Trophoblast cell (in vitro differentiated cells and primary cell): ENCODE measurements at regions not wholly inside any gene's neighbourhood (a gene's known extent, or its start where the extent isn't known, plus 50 kb on each side); places are given as distances from the start of the nearest gene placed in this dataset.
"Not testable (repeated sequence)": the region's sequence is repeated elsewhere in the genome, so short reads cannot be mapped to it uniquely, and the experiment has no call there.

Experiments
- DNase-seq, 2 donors: peaks; one replicate each; pipeline ENCODE4 v3.0.0-alpha.2; 2016
- H2AFZ ChIP-seq: 2 replicates; pipeline ENCODE4 v1.6.1; 2013; ENCODE audit warnings: low read length, moderate library complexity, mild to moderate bottlenecking; ENCODE audit not compliant: insufficient read depth, poor library complexity
- H2AK5ac ChIP-seq: 2 replicates; pipeline ENCODE4 v1.6.1; 2013; ENCODE audit warnings: mild to moderate bottlenecking, low read length
- H2BK120ac ChIP-seq: 2 replicates; pipeline ENCODE4 v1.6.1; 2013; ENCODE audit warnings: low read length, mild to moderate bottlenecking, moderate library complexity; ENCODE audit not compliant: insufficient read depth, poor library complexity
- H2BK12ac ChIP-seq: 2 replicates; pipeline ENCODE4 v1.6.1; 2013; ENCODE audit warnings: mild to moderate bottlenecking, low read length, moderate library complexity
- H2BK5ac ChIP-seq: 2 replicates; pipeline ENCODE4 v1.6.1; 2013; ENCODE audit warnings: low read length, low read depth, moderate library complexity, mild to moderate bottlenecking; ENCODE audit not compliant: poor library complexity
- H3K14ac ChIP-seq: 2 replicates; pipeline ENCODE4 v1.6.1; 2013; ENCODE audit warnings: mild to moderate bottlenecking, low read length
- H3K18ac ChIP-seq: 2 replicates; pipeline ENCODE4 v1.6.1; 2013; ENCODE audit warnings: mild to moderate bottlenecking, low read length
- H3K23ac ChIP-seq: 2 replicates; pipeline ENCODE4 v1.6.1; 2013; ENCODE audit warnings: low read length
- H3K27ac ChIP-seq: 2 replicates; pipeline ENCODE4 v1.5.1; 2013; ENCODE audit warnings: low read depth, mild to moderate bottlenecking, inconsistent platforms, low read length, moderate library complexity
- H3K27me3 ChIP-seq: 2 replicates; pipeline ENCODE4 v1.6.1; 2013; ENCODE audit warnings: inconsistent platforms, mild to moderate bottlenecking, low read length, moderate library complexity; ENCODE audit not compliant: insufficient read depth
- H3K36me3 ChIP-seq, 2 experiments: 1 replicate in 1 of 2; 2 replicates in 1 of 2; pipeline ENCODE4 v1.6.1; 2013; ENCODE audit warnings: low read length in 2 of 2, mild to moderate bottlenecking in 2 of 2, moderate library complexity in 1 of 2; ENCODE audit not compliant: insufficient read depth in 2 of 2, control insufficient read depth in 1 of 2
- H3K4ac ChIP-seq: 2 replicates; pipeline ENCODE4 v1.6.1; 2013; ENCODE audit warnings: low read depth, mild to moderate bottlenecking, low read length, moderate library complexity
- H3K4me1 ChIP-seq, 2 experiments: 1 replicate in 1 of 2; 2 replicates in 1 of 2; pipeline ENCODE4 v1.6.1; 2013; ENCODE audit warnings: low read length in 2 of 2, mild to moderate bottlenecking in 2 of 2, moderate library complexity in 1 of 2; ENCODE audit not compliant: insufficient read depth in 2 of 2, control insufficient read depth in 1 of 2
- H3K4me2 ChIP-seq: 2 replicates; pipeline ENCODE4 v1.6.1; 2013; ENCODE audit warnings: inconsistent platforms, mild to moderate bottlenecking, low read length, moderate library complexity
- H3K4me3 ChIP-seq: 2 replicates; pipeline ENCODE4 v1.5.1; 2013; ENCODE audit warnings: mild to moderate bottlenecking, low read depth, low read length, inconsistent platforms
- H3K79me1 ChIP-seq: one replicate; pipeline ENCODE4 v1.6.1; 2013; ENCODE audit warnings: low read length
- H3K79me2 ChIP-seq: 2 replicates; pipeline ENCODE4 v1.6.1; 2013; ENCODE audit warnings: low read length, mild to moderate bottlenecking; ENCODE audit not compliant: control insufficient read depth, insufficient read depth, poor library complexity
- H3K9ac ChIP-seq: 2 replicates; pipeline ENCODE4 v1.6.1; 2013; ENCODE audit warnings: mild to moderate bottlenecking, low read length
- H3K9me3 ChIP-seq: 2 replicates; pipeline ENCODE4 v1.6.1; 2013; ENCODE audit warnings: low read depth, mild to moderate bottlenecking, control low read depth, inconsistent platforms, low read length; ENCODE audit not compliant: insufficient read depth
- H4K12ac ChIP-seq: 2 replicates; pipeline ENCODE4 v1.6.1; 2013; ENCODE audit warnings: low read depth, mild to moderate bottlenecking, low read length, moderate library complexity
- H4K8ac ChIP-seq: 2 replicates; pipeline ENCODE4 v1.6.1; 2013; ENCODE audit warnings: low read depth, mild to moderate bottlenecking, low read length, moderate library complexity
- H4K91ac ChIP-seq: one replicate; pipeline ENCODE4 v1.6.1; 2013; ENCODE audit warnings: low read depth, mild to moderate bottlenecking, low read length, moderate library complexity
- WGBS: extraction: QIAGEN DNeasy Blood & Tissue Kit; methylation state at CpG from one replicate; pipeline ENCODE4 v1.1.7; 2013; ENCODE audit warnings: missing lambda C conversion rate; ENCODE audit not compliant: insufficient read length, insufficient coverage; ENCODE audit errors: extremely low coverage; 5-methylcytosine and 5-hydroxymethylcytosine counted together

DNA sequence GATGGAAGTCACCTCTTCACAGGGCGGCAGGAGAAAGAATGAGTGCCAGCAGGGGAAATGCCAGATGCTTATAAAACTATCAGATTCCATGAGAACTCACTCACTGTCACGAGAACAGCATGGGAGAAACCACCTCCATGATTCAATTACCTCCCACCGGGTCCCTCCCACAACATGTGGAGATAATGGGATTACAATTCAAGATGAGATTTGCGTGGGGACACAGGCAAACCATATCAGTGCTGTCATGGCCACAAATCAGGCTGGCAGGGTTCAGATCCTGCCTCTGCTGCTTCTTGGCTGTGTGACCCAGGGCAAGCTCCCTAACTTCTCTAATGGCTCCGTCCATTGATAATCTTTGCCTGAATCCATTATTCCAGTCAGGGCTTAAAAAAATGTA is 389.5 kb downstream of the NPHP4 start:
- H3K4me3 ChIP-seq, H3K4me1 ChIP-seq, DNase-seq, H3K9me3 ChIP-seq, H4K91ac ChIP-seq, H2AFZ ChIP-seq, H3K9ac ChIP-seq, H2BK120ac ChIP-seq, H3K79me1 ChIP-seq, H4K8ac ChIP-seq, H3K79me2 ChIP-seq, H3K36me3 ChIP-seq, H2BK12ac ChIP-seq, H2AK5ac ChIP-seq, H2BK5ac ChIP-seq, H3K23ac ChIP-seq, H3K4ac ChIP-seq, H3K27me3 ChIP-seq, H3K18ac ChIP-seq, H3K14ac ChIP-seq, H3K27ac ChIP-seq, H4K12ac ChIP-seq, H3K4me2 ChIP-seq: not testable (repeated sequence)
- no CpG with 5 or more reads among the region's 5 CpGs for WGBS

DNA sequence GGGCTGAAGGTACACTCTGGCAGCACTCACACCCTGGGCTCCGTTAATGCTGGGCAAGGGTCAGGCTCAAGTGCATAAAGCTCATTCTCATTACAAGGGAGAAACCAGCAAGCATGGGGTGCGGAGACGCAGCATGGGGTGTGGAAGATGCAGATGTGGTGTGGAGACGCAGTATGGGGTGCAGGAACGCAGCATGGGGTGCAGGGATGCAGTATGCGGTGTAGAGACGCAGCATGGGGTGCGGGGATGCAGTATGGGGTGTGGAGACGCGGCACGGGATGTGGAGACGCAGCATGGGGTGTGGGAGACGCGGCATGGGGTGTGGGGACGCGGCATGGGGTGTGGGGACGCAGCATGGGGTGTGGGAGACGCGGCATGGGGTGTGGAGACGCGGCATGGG is 390.7 kb downstream of the NPHP4 start:
- no peak overlapping the region for H4K12ac ChIP-seq
- no peak overlapping the region for H4K91ac ChIP-seq
- H3K4ac ChIP-seq: no peak overlapping the region
- no peaks in the 10 kb centered on the region for H3K36me3 ChIP-seq
- H3K4me3 ChIP-seq: peak overlapping the region; percentile 2
- H3K23ac ChIP-seq: no peak overlapping the region
- no CpG with 5 or more reads among the region's 21 CpGs for WGBS
- H3K79me1 ChIP-seq: no peaks in the 10 kb centered on the region
- DNase-seq: no peak
- H3K14ac ChIP-seq: no peak overlapping the region
- H4K8ac ChIP-seq: no peak overlapping the region
- no peaks in the 10 kb centered on the region for H3K27me3 ChIP-seq
- H3K9ac ChIP-seq: no peak overlapping the region
- H2AK5ac ChIP-seq: no peak overlapping the region
- no peak overlapping the region for H2BK5ac ChIP-seq
- no peak overlapping the region for H2BK12ac ChIP-seq
- H3K18ac ChIP-seq: no peak overlapping the region
- H3K4me1 ChIP-seq: peaks cover 7 to 8% of the 10 kb centered on the region in 2 experiments
- no peaks in the 10 kb centered on the region for H3K79me2 ChIP-seq
- no peak overlapping the region for H3K27ac ChIP-seq
- H2BK120ac ChIP-seq: no peak overlapping the region
- H2AFZ ChIP-seq: no peak overlapping the region
- H3K4me2 ChIP-seq: no peak overlapping the region
- peaks cover 2% of the 10 kb centered on the region for H3K9me3 ChIP-seq

DNA sequence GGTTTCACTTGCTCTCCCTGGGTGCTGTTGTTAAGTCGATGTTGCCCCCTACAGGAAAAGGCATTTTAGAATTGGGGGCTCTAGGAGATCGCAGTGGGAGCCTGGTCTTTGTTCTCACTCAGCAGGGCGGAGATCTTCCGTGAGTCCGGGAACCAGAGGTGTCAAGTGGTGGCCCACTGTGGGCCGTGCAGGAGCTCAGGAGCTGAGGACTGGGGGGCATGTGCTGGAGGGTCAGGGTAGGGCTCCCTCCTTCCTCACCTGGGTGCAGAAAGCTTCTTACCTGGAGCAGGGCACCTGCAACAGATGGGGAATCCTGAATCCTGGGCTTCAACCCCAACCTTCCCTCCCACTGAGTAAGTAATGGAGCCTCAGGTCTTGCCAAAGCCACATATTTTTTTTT is 392.7 kb downstream of the NPHP4 start:
- no peak overlapping the region for H2BK120ac ChIP-seq
- no peak overlapping the region for H2BK5ac ChIP-seq
- no peak overlapping the region for H4K12ac ChIP-seq
- H3K36me3 ChIP-seq: no peaks in the 10 kb centered on the region
- peaks cover 2% of the 10 kb centered on the region for H3K9me3 ChIP-seq
- no CpG with 5 or more reads among the region's 6 CpGs for WGBS
- H3K4me2 ChIP-seq: no peak overlapping the region
- H3K14ac ChIP-seq: no peak overlapping the region
- no peak overlapping the region for H3K27ac ChIP-seq
- no peak overlapping the region for H3K9ac ChIP-seq
- H4K91ac ChIP-seq: no peak overlapping the region
- no peak overlapping the region for H2BK12ac ChIP-seq
- no peak overlapping the region for H3K4me3 ChIP-seq
- DNase-seq: no peak
- H2AK5ac ChIP-seq: no peak overlapping the region
- peaks cover 7 to 8% of the 10 kb centered on the region in 2 experiments for H3K4me1 ChIP-seq
- H3K79me2 ChIP-seq: no peaks in the 10 kb centered on the region
- H3K4ac ChIP-seq: no peak overlapping the region
- no peak overlapping the region for H4K8ac ChIP-seq
- no peaks in the 10 kb centered on the region for H3K27me3 ChIP-seq
- no peak overlapping the region for H2AFZ ChIP-seq
- H3K18ac ChIP-seq: no peak overlapping the region
- no peaks in the 10 kb centered on the region for H3K79me1 ChIP-seq
- H3K23ac ChIP-seq: no peak overlapping the region

DNA sequence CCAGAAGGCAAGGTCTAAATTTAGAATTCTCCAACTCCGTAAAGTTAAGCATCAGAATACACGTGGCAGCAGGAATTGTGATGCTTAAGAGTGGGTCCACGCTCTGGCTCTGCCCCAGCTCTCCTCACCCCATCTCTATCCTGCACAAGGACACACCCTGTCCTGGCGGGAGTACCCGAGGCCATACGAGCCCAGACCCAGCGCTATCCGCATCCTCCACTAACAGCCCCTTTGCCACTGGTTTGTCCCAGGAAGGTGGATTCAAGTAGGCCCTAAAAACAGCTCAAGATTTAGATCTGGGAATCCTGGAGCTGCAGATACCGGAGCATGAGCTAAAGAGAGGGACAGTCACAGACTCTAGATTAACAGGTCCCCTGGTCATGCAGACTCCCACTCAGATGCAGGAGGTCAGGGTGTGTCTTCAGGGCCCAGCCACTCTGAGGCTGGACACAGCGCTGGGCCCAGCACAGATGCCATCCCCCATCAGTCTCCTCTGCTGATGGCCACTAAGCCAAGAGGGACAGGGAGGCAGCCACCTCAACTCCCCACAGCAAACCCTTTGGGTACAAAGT is 393.3 kb downstream of the NPHP4 start:
- Histone ChIP-seq H2BK5ac (no peak overlapping the region), H3K27ac (no peak overlapping the region), H3K18ac (no peak overlapping the region), H3K4me3 (no peak overlapping the region), H3K79me1 (no peaks in the 10 kb centered on the region), H3K14ac (no peak overlapping the region), H2AK5ac (no peak overlapping the region), H3K4me2 (no peak overlapping the region), H2BK12ac (no peak overlapping the region), H3K4me1 (peaks cover 7 to 8% of the 10 kb centered on the region in 2 experiments), H3K4ac (no peak overlapping the region), H4K8ac (no peak overlapping the region), H3K27me3 (no peaks in the 10 kb centered on the region), H2AFZ (no peak overlapping the region), H3K9me3 (peaks cover 2% of the 10 kb centered on the region), H2BK120ac (no peak overlapping the region), H3K23ac (no peak overlapping the region), H4K91ac (no peak overlapping the region), H3K79me2 (no peaks in the 10 kb centered on the region), H4K12ac (no peak overlapping the region), H3K36me3 (no peaks in the 10 kb centered on the region), H3K9ac (no peak overlapping the region)
- no peak for DNase-seq
- no CpG with 5 or more reads among the region's 10 CpGs for WGBS
